Vagina (tissue), 2 donors: ENCODE measurements at regions not wholly inside any gene's neighbourhood (a gene's known extent, or its start where the extent isn't known, plus 50 kb on each side); places are given as distances from the start of the nearest gene placed in this dataset.
"Not testable (repeated sequence)": the region's sequence is repeated elsewhere in the genome, so short reads cannot be mapped to it uniquely, and the experiment has no call there.

Source experiments
- DNase-seq, 2 donors: peaks; one replicate each; pipeline ENCODE4 v3.0.0-alpha.2; 2017; ENCODE audit errors: extremely low spot score in 2 of 2
- H3K27ac ChIP-seq: fragments of 200-600 bp; sonication (generic); one replicate; pipeline ENCODE4 v1.5.1; 2019
- H3K27me3 ChIP-seq: fragments of 200-600 bp; sonication (generic); one replicate; pipeline ENCODE4 v1.5.1; 2019
- H3K36me3 ChIP-seq, 2 donors: fragments of 200-600 bp; sonication (generic); one replicate each; pipeline ENCODE4 v1.5.1; 2017 to 2019
- H3K4me1 ChIP-seq: fragments of 200-600 bp; sonication (generic); one replicate; pipeline ENCODE4 v1.5.1; 2019
- H3K4me3 ChIP-seq, 2 donors: fragments of 200-600 bp; sonication (generic); 1 replicate in 1 of 2; 2 replicates in 1 of 2; pipeline ENCODE4 v1.5.1; 2016 to 2019
- H3K9me3 ChIP-seq: fragments of 200-600 bp; sonication (generic); one replicate; pipeline ENCODE4 v1.5.1; 2019
- POLR2A ChIP-seq, 2 donors: fragments of 450-650 bp; IDR thresholded peaks; one replicate each; pipeline ENCODE4 v1.6.1; 2017; ENCODE audit warnings: antibody characterized with exemption in 2 of 2, mild to moderate bottlenecking in 2 of 2, moderate library complexity in 2 of 2
- POLR2AphosphoS5 ChIP-seq, 2 donors: sonication (generic); formaldehyde crosslinking; IDR thresholded peaks; one replicate each; pipeline ENCODE4 v1.9.0; 2017; ENCODE audit warnings: antibody characterized with exemption in 2 of 2, mild to moderate bottlenecking in 2 of 2, low read depth in 1 of 2; ENCODE audit not compliant: insufficient read depth in 1 of 2
- intact Hi-C: fragments of 100-400 bp; cut with DNase I; formaldehyde crosslinking; loops from one replicate; pipeline ENCODE4 v1.15.1; 2023
- TF ChIP-seq, protein P1 (sequence below), 3 experiments: fragments of 450-650 bp in 2 of 3; fragments of 200-600 bp in 1 of 3; sonication (generic) in 1 of 3; IDR thresholded peaks; one replicate each; pipeline ENCODE4 v1.5.1; 2017 to 2019; ENCODE audit warnings: antibody characterized with exemption in 3 of 3, mild to moderate bottlenecking in 2 of 3, moderate library complexity in 2 of 3

- Histone ChIP-seq H3K4me3 (no peak overlapping the region), H3K4me1 (no peaks in the 10 kb centered on the region), H3K27ac (no peak overlapping the region), H3K27me3 (no peaks in the 10 kb centered on the region), H3K9me3 (no peaks in the 10 kb centered on the region), H3K36me3 (no peaks in the 10 kb centered on the region)
- TF ChIP-seq, protein P1, sequence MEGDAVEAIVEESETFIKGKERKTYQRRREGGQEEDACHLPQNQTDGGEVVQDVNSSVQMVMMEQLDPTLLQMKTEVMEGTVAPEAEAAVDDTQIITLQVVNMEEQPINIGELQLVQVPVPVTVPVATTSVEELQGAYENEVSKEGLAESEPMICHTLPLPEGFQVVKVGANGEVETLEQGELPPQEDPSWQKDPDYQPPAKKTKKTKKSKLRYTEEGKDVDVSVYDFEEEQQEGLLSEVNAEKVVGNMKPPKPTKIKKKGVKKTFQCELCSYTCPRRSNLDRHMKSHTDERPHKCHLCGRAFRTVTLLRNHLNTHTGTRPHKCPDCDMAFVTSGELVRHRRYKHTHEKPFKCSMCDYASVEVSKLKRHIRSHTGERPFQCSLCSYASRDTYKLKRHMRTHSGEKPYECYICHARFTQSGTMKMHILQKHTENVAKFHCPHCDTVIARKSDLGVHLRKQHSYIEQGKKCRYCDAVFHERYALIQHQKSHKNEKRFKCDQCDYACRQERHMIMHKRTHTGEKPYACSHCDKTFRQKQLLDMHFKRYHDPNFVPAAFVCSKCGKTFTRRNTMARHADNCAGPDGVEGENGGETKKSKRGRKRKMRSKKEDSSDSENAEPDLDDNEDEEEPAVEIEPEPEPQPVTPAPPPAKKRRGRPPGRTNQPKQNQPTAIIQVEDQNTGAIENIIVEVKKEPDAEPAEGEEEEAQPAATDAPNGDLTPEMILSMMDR (IDR thresholded peaks at IDR 0.05) = no peak
- TF ChIP-seq POLR2A (IDR thresholded peaks at IDR 0.05) (no peak), POLR2AphosphoS5 (IDR thresholded peaks at IDR 0.05; ENCODE audit: insufficient read depth in 1 of 2, low read depth in 1 of 2) (no peak)
- no peak for DNase-seq
- intact Hi-C loops = no loop called here
These were observed 162.7 kb upstream of the CNOT2 start for GRCh38 chr12:70080566-70080965.

- no peak overlapping the region for H3K4me3 ChIP-seq
- intact Hi-C loops = no loop called here
- TF ChIP-seq, protein P1 (IDR thresholded peaks at IDR 0.05) = no peak
- TF ChIP-seq POLR2AphosphoS5 (IDR thresholded peaks at IDR 0.05; ENCODE audit: insufficient read depth in 1 of 2, low read depth in 1 of 2) = no peak
- TF ChIP-seq POLR2A (IDR thresholded peaks at IDR 0.05) = no peak
- H3K27me3 ChIP-seq = no peaks in the 10 kb centered on the region
- no peak for DNase-seq
- H3K36me3 ChIP-seq = no peaks in the 10 kb centered on the region
- H3K4me1 ChIP-seq = no peaks in the 10 kb centered on the region
- H3K27ac ChIP-seq = no peak overlapping the region
- no peaks in the 10 kb centered on the region for H3K9me3 ChIP-seq
These were observed 160.1 kb upstream of the CNOT2 start for GRCh38 chr12:70082997-70083676.

GRCh38 chr12:70083677-70084020 is 159.6 kb upstream of the CNOT2 start:
- H3K4me3 ChIP-seq = no peak overlapping the region
- DNase-seq = no peak
- H3K4me1 ChIP-seq = no peaks in the 10 kb centered on the region
- no peaks in the 10 kb centered on the region for H3K27me3 ChIP-seq
- no peak for TF ChIP-seq POLR2AphosphoS5 (IDR thresholded peaks at IDR 0.05; ENCODE audit: insufficient read depth in 1 of 2, low read depth in 1 of 2)
- TF ChIP-seq POLR2A (IDR thresholded peaks at IDR 0.05) = no peak
- TF ChIP-seq, protein P1 (IDR thresholded peaks at IDR 0.05) = no peak
- no peaks in the 10 kb centered on the region for H3K9me3 ChIP-seq
- H3K36me3 ChIP-seq = no peaks in the 10 kb centered on the region
- no peak overlapping the region for H3K27ac ChIP-seq
- intact Hi-C loops = no loop called here

DNA sequence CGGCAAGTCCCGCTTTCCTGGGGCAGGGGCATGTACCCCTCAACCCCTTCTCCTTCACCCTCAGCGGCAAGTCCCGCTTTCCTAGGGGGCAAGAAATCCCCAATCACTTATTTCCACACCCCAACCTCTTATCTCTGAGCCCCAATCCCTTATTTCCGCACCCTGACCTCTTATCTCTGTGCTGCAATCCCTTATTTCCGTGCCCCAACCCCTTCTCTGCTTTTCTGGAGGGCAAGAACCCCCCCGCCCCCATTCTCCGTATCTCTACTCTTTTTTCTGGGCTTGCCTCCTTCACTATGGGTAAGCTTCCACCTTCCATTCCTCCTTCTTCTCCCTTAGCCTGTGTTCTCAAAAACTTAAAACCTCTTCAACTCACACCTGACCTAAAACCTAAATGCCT is 156.9 kb upstream of the CNOT2 start:
- H3K4me1 ChIP-seq, DNase-seq, H3K27me3 ChIP-seq, H3K36me3 ChIP-seq, intact Hi-C loops, H3K27ac ChIP-seq, H3K9me3 ChIP-seq, H3K4me3 ChIP-seq: not testable (repeated sequence)

DNA sequence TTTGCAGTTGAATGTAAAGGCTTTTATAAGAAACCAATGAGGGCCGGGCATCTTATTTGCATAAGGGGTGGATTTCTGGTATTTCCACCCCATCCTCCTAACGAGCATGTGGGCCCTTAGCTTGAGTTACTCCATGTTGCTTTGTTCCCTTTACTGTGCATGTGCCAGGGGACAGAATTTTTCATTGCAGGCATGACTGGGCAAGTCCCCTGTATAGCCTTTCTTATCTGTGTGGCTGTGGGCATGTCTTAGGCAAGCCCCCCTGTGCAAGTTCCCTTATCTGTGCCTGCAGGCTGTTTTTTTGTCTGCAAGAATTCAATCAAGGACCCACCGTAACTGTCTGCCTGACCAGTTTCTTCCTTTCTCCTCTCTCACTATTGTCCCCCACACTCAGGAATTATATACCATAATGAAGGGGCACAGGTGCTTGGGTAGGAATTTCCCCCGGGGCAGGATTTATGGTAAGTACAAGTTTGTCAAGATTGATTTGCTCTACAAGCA is 152.2 kb upstream of the CNOT2 start:
- Histone ChIP-seq H3K27me3 (no peaks in the 10 kb centered on the region), H3K9me3 (no peaks in the 10 kb centered on the region), H3K4me3 (no peak overlapping the region), H3K36me3 (no peaks in the 10 kb centered on the region), H3K27ac (no peak overlapping the region), H3K4me1 (no peaks in the 10 kb centered on the region)
- no peak for DNase-seq
- TF ChIP-seq, protein P1 (IDR thresholded peaks at IDR 0.05) = no peak
- TF ChIP-seq POLR2AphosphoS5 (IDR thresholded peaks at IDR 0.05; ENCODE audit: insufficient read depth in 1 of 2, low read depth in 1 of 2) (no peak), POLR2A (IDR thresholded peaks at IDR 0.05) (no peak)
- intact Hi-C loops = no loop called here
